B cell (primary cell): ENCODE measurements at regions not wholly inside any gene's neighbourhood (a gene's known extent, or its start where the extent isn't known, plus 50 kb on each side); places are given as distances from the start of the nearest gene placed in this dataset.

Experiments
- EZH2 ChIP-seq: IDR thresholded peaks from 2 replicates; pipeline ENCODE4 v1.6.1; 2012; ENCODE audit warnings: borderline replicate concordance, low read depth, mild to moderate bottlenecking, moderate library complexity, low read length; ENCODE audit not compliant: insufficient read depth, poor library complexity, severe bottlenecking
- TF ChIP-seq, protein P1 (sequence below): fragments of 200-600 bp; IDR thresholded peaks from one replicate; pipeline ENCODE4 v1.8.0; 2022; ENCODE audit warnings: antibody characterized with exemption, mild to moderate bottlenecking

DNA sequence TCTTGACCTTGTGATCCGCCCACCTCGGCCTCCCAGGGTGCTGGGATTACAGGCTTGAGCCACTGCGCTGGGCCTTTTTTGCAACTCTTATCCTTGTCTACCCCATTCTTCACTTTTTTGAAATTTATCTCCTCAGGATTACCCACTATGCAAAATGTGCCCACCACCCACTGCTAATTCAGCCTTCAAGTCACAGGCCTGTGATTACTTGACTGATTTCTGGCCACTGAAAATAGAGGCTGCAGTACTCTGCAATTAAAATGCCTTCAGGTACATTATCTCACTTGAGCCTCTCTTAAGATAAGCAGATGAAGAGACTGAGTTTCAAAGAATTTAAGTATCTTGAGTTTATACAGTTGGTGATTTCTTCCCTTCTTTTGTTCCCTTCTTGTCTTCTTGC is 112.4 kb upstream of the SPATA31D4 start:
- TF ChIP-seq, protein P1, sequence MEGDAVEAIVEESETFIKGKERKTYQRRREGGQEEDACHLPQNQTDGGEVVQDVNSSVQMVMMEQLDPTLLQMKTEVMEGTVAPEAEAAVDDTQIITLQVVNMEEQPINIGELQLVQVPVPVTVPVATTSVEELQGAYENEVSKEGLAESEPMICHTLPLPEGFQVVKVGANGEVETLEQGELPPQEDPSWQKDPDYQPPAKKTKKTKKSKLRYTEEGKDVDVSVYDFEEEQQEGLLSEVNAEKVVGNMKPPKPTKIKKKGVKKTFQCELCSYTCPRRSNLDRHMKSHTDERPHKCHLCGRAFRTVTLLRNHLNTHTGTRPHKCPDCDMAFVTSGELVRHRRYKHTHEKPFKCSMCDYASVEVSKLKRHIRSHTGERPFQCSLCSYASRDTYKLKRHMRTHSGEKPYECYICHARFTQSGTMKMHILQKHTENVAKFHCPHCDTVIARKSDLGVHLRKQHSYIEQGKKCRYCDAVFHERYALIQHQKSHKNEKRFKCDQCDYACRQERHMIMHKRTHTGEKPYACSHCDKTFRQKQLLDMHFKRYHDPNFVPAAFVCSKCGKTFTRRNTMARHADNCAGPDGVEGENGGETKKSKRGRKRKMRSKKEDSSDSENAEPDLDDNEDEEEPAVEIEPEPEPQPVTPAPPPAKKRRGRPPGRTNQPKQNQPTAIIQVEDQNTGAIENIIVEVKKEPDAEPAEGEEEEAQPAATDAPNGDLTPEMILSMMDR = no peak
- no peak for TF ChIP-seq EZH2
